NCI-H146 (cell line): ENCODE measurements at regions not wholly inside any gene's neighbourhood (a gene's known extent, or its start where the extent isn't known, plus 50 kb on each side); places are given as distances from the start of the nearest gene placed in this dataset.

Experiments used
- DNase-seq: peaks from one replicate; lab custom pipeline; 2025; lab: John Stamatoyannopoulos, UW

DNA sequence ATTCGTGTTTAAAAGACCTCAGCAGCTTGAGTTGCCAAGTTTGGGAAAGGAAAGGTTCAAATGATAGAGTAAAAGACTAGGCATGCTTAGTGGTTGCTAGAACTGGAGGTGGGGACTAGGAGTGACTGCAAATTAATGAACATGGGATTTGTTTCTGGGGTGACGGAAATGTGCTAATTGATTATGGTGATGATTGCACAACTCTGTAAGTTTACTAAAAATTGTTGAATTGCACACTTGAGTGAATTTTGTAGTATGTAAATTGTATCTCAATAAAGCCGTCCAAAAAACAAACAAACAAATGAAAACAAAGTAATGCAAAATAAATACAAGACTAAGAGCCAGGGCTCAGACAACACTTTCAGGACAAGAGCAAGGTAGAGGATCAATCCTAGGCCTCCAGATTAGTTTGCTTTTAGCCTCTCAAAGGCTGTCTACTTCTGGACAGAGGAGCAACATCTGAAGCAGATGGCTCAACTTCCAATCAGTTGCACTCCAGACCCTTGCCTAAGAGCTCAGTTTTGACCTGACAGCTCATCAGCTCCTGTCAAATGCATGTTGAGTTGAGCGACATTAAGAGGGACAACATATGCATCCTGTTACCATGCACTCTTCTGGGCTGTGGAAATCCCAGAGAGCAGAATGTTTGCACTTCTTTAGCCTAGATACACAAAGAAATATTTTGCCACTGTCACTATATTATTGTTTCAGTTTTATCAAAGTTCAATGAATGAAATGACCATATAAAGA, 111.2 kb upstream of the ASIC2 start:
- DNase-seq: no peak

- no peak for DNase-seq
Measured at GRCh38 chr17:33416131-33416530, 123.0 kb upstream of the ASIC2 start.

- DNase-seq: no peak
Measured at GRCh38 chr17:33421933-33422332, 128.8 kb upstream of the ASIC2 start.

DNA sequence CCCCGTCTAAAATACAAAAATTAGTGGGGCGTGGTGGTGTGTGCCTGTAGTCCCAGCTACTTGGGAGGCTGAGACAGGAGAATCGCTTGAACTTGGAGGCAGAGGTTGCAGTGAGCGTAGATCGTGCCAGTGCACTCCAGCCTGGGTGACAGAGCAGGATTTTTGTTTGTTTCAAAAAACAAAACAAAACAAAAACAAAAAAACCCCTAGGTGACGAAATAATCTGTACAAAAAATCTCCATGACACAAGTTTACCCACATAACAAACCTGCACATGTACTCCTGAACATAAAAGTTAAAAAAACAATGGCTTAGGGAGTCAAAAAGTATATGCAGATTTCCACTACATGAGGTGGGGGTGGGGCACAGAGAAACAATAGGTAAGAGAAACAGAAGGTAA, 140.5 kb upstream of the ASIC2 start:
- no peak for DNase-seq

DNA sequence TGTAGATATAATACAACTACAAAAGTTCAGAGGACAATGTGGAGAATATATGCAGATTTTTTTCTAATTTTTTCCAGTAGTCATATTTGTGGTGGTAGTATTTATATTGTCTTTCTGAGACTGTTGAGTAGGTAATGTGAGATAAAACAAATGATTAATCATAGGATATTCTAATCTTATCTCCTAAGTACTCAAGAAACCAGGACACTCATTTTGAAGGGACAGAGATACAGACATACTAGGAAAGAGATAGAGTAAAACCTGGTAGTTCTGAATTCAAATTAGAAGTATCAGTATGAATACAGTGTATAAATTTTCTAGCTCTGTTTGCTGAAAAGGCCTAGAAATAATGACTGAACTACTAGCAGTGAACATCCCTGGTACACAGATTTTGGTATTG, 141.7 kb upstream of the ASIC2 start:
- DNase-seq: no peak

GRCh38 chr17:33435721-33436301, 142.7 kb upstream of the ASIC2 start:
- DNase-seq: no peak

- no peak for DNase-seq
Measured at GRCh38 chr17:33436321-33436720, 143.2 kb upstream of the ASIC2 start.

DNA sequence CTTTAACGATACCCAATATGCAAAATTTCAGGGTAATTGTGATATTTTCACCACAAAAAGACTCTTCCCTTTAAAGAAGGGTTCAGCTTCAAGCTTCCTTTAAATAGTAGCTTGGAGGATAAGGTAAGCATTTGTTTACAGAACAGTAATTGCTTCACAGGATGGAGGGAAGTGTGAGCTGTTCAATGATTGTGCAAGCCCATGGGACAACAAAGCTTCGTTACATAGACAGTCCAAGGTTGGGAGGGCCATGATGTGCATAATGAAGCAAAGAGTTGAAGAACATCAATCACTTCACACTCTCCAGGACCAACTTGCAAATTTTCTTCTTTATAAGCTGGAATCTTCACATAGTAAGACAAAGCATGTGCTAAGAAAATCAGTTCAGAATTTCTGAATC, 145.0 kb upstream of the ASIC2 start:
- no peak for DNase-seq

DNA sequence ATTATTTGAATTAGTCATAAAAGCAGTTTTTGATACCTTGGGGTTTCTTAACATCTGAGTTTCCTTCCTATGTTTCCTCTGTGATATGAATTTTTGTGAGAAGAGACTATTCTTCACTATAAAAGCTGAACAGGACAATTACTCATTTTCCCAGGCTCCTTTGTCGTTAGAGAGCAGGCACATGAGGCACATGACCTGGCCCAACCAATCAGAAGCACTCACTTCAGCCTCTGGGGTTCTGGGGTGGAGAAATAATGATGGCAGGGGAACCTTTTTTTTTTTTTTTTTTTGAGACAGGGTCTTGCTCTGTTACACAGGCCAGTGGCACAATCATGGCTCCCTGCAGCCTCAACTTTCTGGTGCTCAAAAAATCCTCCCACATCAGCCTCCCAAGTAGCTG, 145.5 kb upstream of the ASIC2 start:
- DNase-seq: no peak

GRCh38 chr17:33442320-33442719, 149.2 kb upstream of the ASIC2 start:
- no peak for DNase-seq

GRCh38 chr17:33444731-33445130, 151.6 kb upstream of the ASIC2 start:
- no peak for DNase-seq

DNA sequence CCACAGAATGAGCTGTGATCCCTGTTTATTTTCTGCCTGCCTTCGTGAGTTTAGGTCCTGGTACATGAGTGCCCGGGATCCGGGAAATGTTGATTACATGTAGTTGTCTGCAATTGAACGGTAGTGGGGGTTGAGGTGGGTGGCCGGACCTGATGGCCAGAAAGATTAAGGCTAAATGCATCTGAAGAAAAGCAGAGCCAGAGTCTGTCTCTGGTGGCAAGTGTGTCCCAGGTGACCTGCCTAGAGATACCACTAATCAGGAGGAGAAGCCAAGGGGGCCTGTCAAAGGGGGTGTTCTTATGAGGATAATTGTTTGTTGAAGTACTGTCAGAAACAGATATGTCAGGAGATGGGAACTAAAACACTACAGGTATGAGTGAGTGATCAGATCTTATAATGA, 154.0 kb upstream of the ASIC2 start:
- DNase-seq: no peak

- no peak for DNase-seq
Measured at GRCh38 chr17:33451221-33451620, 158.1 kb upstream of the ASIC2 start.

DNA sequence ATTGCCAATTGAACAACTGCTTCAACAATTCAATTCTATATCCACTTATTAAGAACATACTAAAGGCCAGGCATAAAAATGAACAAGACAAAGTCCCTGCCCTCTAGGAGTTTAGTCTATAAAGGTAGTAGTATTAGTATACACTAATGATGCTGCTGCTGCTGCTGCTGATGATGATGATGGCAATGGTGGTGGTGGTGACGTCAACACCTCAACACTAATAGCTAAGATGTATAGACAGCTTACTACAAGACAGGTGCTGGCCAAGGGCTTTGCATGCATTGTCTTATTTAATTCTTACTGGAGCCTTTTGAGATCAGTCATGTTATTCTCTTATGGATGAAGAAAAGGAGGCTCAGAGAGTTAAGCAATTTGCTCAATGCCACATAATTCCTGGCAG, 164.4 kb upstream of the ASIC2 start:
- no peak for DNase-seq

DNA sequence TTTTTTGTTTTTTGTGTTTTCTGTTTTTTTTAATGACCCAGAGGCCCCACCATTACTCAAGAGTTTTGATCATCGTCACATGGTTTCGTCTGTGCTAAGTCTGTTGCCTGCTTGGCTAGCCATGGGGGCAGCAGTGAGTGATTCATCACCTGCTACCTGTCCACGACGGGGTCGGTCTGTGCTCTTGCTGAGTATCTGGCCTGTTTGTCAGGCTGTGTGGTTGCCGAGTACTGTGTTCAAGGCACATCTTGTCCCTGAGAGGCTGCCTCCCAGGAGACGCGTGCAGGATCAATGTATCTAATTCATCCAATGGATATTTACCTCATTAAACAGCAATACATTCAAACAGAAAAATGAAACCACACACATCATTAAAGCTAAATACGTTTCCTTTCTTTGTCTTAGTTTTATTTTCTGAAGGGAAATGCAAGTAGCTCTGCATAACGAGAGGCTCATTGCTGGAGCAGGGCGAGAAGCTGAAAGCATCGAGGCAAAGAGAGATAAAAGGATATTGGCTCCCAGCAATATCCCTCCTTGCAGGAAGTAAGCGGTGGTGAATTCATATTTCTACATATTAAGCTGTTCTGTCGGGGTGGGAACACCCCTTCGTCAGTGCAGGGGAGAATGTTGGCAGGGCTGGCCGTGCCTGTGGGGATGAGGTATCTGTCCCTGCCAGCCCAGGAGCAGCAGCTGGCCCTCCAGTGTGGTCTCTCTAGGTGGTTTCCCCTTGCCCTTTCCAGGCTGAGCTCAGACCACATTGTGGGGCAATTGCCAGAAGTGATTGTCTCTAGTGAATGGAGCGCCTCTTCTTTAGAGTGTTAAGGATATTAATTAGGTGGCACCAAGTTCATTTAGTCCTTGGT, 166.2 kb upstream of the ASIC2 start:
- DNase-seq: no peak

DNA sequence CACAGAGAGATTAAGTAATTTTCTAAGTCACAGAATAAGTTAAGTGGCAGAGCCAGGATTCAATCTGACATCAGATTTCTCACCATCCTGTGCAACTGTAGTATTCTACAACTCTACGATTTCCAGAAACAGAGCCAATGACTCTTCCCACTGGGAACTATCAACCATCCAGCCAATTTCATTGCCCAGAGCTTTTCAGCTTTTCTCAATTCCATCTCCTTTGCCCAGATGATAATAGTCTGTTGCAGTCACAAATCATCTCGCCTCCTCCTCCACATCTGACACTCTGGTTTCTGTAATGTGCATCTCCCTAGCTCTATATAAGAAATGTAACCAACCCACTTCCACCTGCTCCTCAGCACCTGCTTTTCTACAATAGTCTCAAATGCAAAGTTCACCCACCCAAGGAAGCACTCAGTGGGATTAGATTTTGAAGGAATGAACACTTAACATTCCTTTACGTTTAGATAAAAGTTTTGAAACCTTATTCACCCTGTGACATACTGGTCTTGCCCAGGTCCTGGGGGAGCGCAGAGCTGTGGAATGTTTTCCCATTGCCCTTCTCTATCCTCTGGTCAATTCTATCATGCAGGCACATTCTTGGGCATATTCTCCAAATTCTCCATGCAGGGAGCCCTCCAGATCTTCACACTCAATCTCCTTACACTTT, 167.8 kb upstream of the ASIC2 start:
- no peak for DNase-seq

DNA sequence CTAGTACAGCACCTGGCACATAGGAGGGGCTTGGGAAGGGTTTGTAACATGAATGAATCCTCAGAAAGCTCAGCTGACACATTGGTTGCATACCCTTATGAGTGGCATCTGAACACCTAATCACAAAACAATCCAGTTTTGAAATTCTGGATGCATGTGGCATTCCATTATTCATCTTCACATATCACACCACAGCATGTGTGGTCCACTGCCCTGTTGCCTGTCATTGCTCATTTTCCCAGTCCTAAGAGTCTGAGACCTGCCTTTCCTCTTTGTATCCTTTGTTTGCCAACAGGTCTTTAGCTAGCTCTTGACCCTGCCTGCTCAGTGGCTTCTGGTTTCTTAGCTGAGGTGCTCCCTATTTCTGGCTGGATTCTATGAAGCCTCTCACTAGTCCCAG, 170.8 kb upstream of the ASIC2 start:
- no peak for DNase-seq

DNA sequence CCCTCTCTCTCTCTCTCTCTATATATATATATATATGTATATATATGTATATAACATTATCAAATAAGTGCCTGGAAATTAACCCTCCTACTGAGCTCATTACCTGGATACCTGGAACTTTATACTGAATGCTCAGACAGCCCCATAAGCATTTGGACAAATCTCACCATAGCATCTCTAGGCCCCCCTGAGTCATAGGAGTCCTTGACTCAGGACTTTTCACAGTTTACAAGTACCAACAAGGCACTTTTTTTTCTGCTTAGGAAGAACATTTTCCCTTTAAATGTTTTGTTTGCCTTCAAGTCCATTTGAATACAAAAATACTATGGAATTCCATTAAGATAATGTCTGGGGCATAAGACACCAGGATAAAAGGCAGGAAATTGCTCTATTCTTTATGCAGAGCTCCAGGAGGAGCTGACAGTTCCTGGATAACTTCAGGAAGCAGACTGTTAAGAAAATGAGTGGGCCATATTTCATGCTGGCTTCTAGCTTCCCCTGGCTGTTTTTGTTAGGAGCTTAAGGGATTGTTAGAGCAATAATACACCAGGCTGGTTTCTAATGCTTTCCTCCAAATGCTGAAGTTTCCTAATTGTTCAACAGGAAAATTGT, 171.7 kb upstream of the ASIC2 start:
- DNase-seq: no peak

- no peak for DNase-seq
Measured at GRCh38 chr17:33469421-33469820, 176.3 kb upstream of the ASIC2 start.

GRCh38 chr17:33469911-33470310, 176.8 kb upstream of the ASIC2 start:
- no peak for DNase-seq

- no peak for DNase-seq
Measured at GRCh38 chr17:33473061-33473460, 180.0 kb upstream of the ASIC2 start.

DNA sequence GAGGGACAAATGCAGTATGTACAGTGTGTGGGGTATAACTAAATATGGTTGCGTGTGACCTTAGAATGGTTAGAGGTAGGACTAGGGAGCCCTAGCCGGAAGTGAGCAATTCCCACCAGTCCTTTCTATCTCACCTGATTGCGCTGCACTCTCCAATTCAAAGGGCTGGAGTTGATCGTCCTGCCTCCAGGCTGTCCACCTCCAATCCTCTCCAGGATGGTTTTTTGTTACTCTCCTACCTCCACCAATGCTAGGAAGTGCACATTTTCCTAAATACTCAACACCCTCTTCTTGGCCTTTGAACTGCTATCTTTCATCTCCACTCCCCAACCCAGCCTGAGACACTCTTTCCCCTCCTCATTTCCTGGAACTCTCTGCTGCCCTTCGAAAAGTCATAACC, 181.7 kb upstream of the ASIC2 start:
- no peak for DNase-seq
